Aorta (tissue), 5 donors: ENCODE measurements at regions not wholly inside any gene's neighbourhood (a gene's known extent, or its start where the extent isn't known, plus 50 kb on each side); places are given as distances from the start of the nearest gene placed in this dataset.

ENCODE experiments used
- ATAC-seq: fragments of 200-7000 bp; cut with Tn5 transposase; one replicate; pipeline ENCODE4 v1.9.1; 2022; ENCODE audit warnings: moderate library complexity; ENCODE audit not compliant: low FRiP score
- DNase-seq, 2 donors: peaks; one replicate each; pipeline ENCODE4 v3.0.0-alpha.2; 2020
- H3K27ac ChIP-seq, 2 donors: one replicate each; pipeline ENCODE4 v1.5.1; 2013; ENCODE audit warnings: low read length in 2 of 2, mild to moderate bottlenecking in 2 of 2, moderate library complexity in 2 of 2, control low read depth in 1 of 2, inconsistent platforms in 1 of 2, low read depth in 1 of 2
- H3K27me3 ChIP-seq, 2 donors: one replicate each; pipeline ENCODE4 v1.6.1; 2013; ENCODE audit warnings: control low read depth in 1 of 2, low read length in 1 of 2, mild to moderate bottlenecking in 1 of 2, moderate library complexity in 1 of 2; ENCODE audit not compliant: insufficient read depth in 2 of 2, control insufficient read depth in 1 of 2
- H3K36me3 ChIP-seq, 2 donors: one replicate each; pipeline ENCODE4 v1.6.1; 2013; ENCODE audit warnings: control low read depth in 1 of 2, low read length in 1 of 2, mild to moderate bottlenecking in 1 of 2; ENCODE audit not compliant: insufficient read depth in 2 of 2, control insufficient read depth in 1 of 2
- H3K4me1 ChIP-seq, 2 donors: one replicate each; pipeline ENCODE4 v1.6.1; 2013; ENCODE audit warnings: low read length in 2 of 2, control low read depth in 1 of 2, mild to moderate bottlenecking in 1 of 2, moderate library complexity in 1 of 2; ENCODE audit not compliant: insufficient read depth in 2 of 2, control insufficient read depth in 1 of 2
- H3K4me3 ChIP-seq, 2 donors: one replicate each; pipeline ENCODE4 v1.5.1; 2013; ENCODE audit warnings: low read length in 2 of 2, control low read depth in 1 of 2, mild to moderate bottlenecking in 1 of 2
- H3K9me3 ChIP-seq: one replicate; pipeline ENCODE4 v1.6.1; 2013; ENCODE audit warnings: mild to moderate bottlenecking, low read length; ENCODE audit not compliant: control insufficient read depth
- WGBS, 2 donors: extraction: QIAGEN DNeasy Blood & Tissue Kit; methylation state at CpG; one replicate each; pipeline ENCODE4 v1.1.7; 2013; 5-methylcytosine and 5-hydroxymethylcytosine counted together
- intact Hi-C, 2 donors: fragments of 100-400 bp; cut with DNase I; formaldehyde crosslinking; loops; one replicate each; pipeline versions ENCODE4 v1.14.2 to v1.15.0; 2022
- donor health status: healthy with polysubstance abuse.
- donor health status: Bipolar disorder and iron deficiency.
- donor health status: DM: no; HTN: no; CAD: no.
- donor health status: DM: no; HTN: no; CAD: no.
- donor health status: DM: yes; HTN: yes; CAD: no.

- no peak for DNase-seq
- H3K27ac ChIP-seq, result no peak overlapping the region
- H3K4me3 ChIP-seq, result no peak overlapping the region
- H3K9me3 ChIP-seq, result no peaks in the 10 kb centered on the region
- no peaks in the 10 kb centered on the region for H3K36me3 ChIP-seq
- intact Hi-C loops, result no loop called here
- no peaks in the 10 kb centered on the region for H3K27me3 ChIP-seq
- WGBS, 2 donors, result 95 to 96% methylated on average over 4 of the region's 4 CpGs
- ATAC-seq, result no peak
- no peaks in the 10 kb centered on the region for H3K4me1 ChIP-seq
Measured at GRCh38 chr2:220153118-220153517, 525.7 kb downstream of the SLC4A3 start.

GRCh38 chr2:220154304-220154703, 526.9 kb downstream of the SLC4A3 start:
- Histone ChIP-seq H3K4me1 (no peaks in the 10 kb centered on the region), H3K4me3 (no peak overlapping the region), H3K36me3 (no peaks in the 10 kb centered on the region), H3K27me3 (no peaks in the 10 kb centered on the region), H3K27ac (no peak overlapping the region), H3K9me3 (no peaks in the 10 kb centered on the region)
- ATAC-seq, result no peak
- intact Hi-C loops, result no loop called here
- 89 to 92% methylated on average over 1 of the region's 1 CpG for WGBS, 2 donors
- DNase-seq, result no peak

- no peak overlapping the region for H3K27ac ChIP-seq
- no peaks in the 10 kb centered on the region for H3K27me3 ChIP-seq
- H3K36me3 ChIP-seq, result no peaks in the 10 kb centered on the region
- WGBS, 2 donors, result 94 to 97% methylated on average over 3 of the region's 3 CpGs
- H3K9me3 ChIP-seq, result peaks cover 3% of the 10 kb centered on the region
- no peak overlapping the region for H3K4me3 ChIP-seq
- no peak for DNase-seq
- H3K4me1 ChIP-seq, result no peaks in the 10 kb centered on the region
- ATAC-seq, result no peak
- intact Hi-C loops, result no loop called here
Measured at GRCh38 chr2:220157312-220157711, 529.9 kb downstream of the SLC4A3 start.

GRCh38 chr2:220159738-220160137, 532.3 kb downstream of the SLC4A3 start:
- no peak overlapping the region for H3K4me3 ChIP-seq
- H3K9me3 ChIP-seq, result peaks cover 3% of the 10 kb centered on the region
- H3K4me1 ChIP-seq, result no peaks in the 10 kb centered on the region
- H3K36me3 ChIP-seq, result no peaks in the 10 kb centered on the region
- intact Hi-C loops, result no loop called here
- H3K27me3 ChIP-seq, result no peaks in the 10 kb centered on the region
- 93 to 96% methylated on average over 2 of the region's 2 CpGs for WGBS, 2 donors
- ATAC-seq, result no peak
- DNase-seq, result no peak
- H3K27ac ChIP-seq, result no peak overlapping the region

GRCh38 chr2:220162320-220162719, 534.9 kb downstream of the SLC4A3 start:
- Histone ChIP-seq H3K9me3 (peaks cover 3% of the 10 kb centered on the region), H3K27ac (no peak overlapping the region), H3K27me3 (no peaks in the 10 kb centered on the region), H3K36me3 (no peaks in the 10 kb centered on the region), H3K4me1 (no peaks in the 10 kb centered on the region), H3K4me3 (no peak overlapping the region)
- WGBS, 2 donors, result 7 to 22% methylated on average over 1 of the region's 1 CpG
- intact Hi-C loops, result no loop called here
- ATAC-seq, result no peak
- no peak for DNase-seq

- Histone ChIP-seq H3K27me3 (no peaks in the 10 kb centered on the region), H3K4me1 (no peaks in the 10 kb centered on the region), H3K9me3 (peaks cover 3% of the 10 kb centered on the region), H3K36me3 (no peaks in the 10 kb centered on the region), H3K4me3 (no peak overlapping the region), H3K27ac (no peak overlapping the region)
- 84 to 93% methylated on average over 2 of the region's 2 CpGs for WGBS, 2 donors
- no peak for ATAC-seq
- intact Hi-C loops, result no loop called here
- DNase-seq, result no peak
Measured at GRCh38 chr2:220163486-220163885, 536.1 kb downstream of the SLC4A3 start.

GRCh38 chr2:220165401-220165800, 538.0 kb downstream of the SLC4A3 start:
- Histone ChIP-seq H3K27me3 (no peaks in the 10 kb centered on the region), H3K4me1 (no peaks in the 10 kb centered on the region), H3K4me3 (no peak overlapping the region), H3K36me3 (no peaks in the 10 kb centered on the region), H3K27ac (no peak overlapping the region), H3K9me3 (peaks cover 3% of the 10 kb centered on the region)
- no peak for ATAC-seq
- no peak for DNase-seq
- WGBS, 2 donors, result 84% methylated on average over 4 of the region's 4 CpGs
- intact Hi-C loops, result no loop called here

- DNase-seq (no peak), ATAC-seq (peak; percentile 33)
- WGBS, 2 donors, result 83% methylated on average over 3 of the region's 3 CpGs
- H3K4me1 ChIP-seq, result no peaks in the 10 kb centered on the region
- H3K27me3 ChIP-seq, result no peaks in the 10 kb centered on the region
- intact Hi-C loops, result no loop called here
- H3K4me3 ChIP-seq, result no peak overlapping the region
- H3K27ac ChIP-seq, result no peak overlapping the region
- no peaks in the 10 kb centered on the region for H3K36me3 ChIP-seq
- no peaks in the 10 kb centered on the region for H3K9me3 ChIP-seq
Measured at GRCh38 chr2:220166616-220167015, 539.2 kb downstream of the SLC4A3 start.

- no peak overlapping the region for H3K4me3 ChIP-seq
- no peaks in the 10 kb centered on the region for H3K36me3 ChIP-seq
- 96 to 99% methylated on average over 4 of the region's 4 CpGs for WGBS, 2 donors
- DNase-seq (no peak), ATAC-seq (no peak)
- H3K27ac ChIP-seq, result no peak overlapping the region
- no peaks in the 10 kb centered on the region for H3K4me1 ChIP-seq
- H3K9me3 ChIP-seq, result no peaks in the 10 kb centered on the region
- H3K27me3 ChIP-seq, result no peaks in the 10 kb centered on the region
- intact Hi-C loops, result no loop called here
Measured at GRCh38 chr2:220167956-220168355, 540.5 kb downstream of the SLC4A3 start.
